Mucosa of rectum (tissue), 2 donors: ENCODE measurements at regions not wholly inside any gene's neighbourhood (a gene's known extent, or its start where the extent isn't known, plus 50 kb on each side); places are given as distances from the start of the nearest gene placed in this dataset.
"Not testable (repeated sequence)": the region's sequence is repeated elsewhere in the genome, so short reads cannot be mapped to it uniquely, and the experiment has no call there.

Experiments
- H3K27ac ChIP-seq, 2 donors: one replicate each; pipeline ENCODE4 v1.7.0; 2013; ENCODE audit warnings: inconsistent platforms in 2 of 2, low read depth in 2 of 2, low read length in 2 of 2
- H3K27me3 ChIP-seq, 2 donors: one replicate each; pipeline ENCODE4 v1.7.0; 2013; ENCODE audit warnings: low read length in 2 of 2; ENCODE audit not compliant: control insufficient read depth in 2 of 2, insufficient read depth in 2 of 2
- H3K36me3 ChIP-seq, 2 donors: one replicate each; pipeline ENCODE4 v1.7.0; 2013; ENCODE audit warnings: low read length in 2 of 2; ENCODE audit not compliant: control insufficient read depth in 2 of 2, insufficient read depth in 2 of 2
- H3K4me1 ChIP-seq, 2 donors: one replicate each; pipeline ENCODE4 v1.7.0; 2013; ENCODE audit warnings: low read length in 2 of 2, mild to moderate bottlenecking in 1 of 2; ENCODE audit not compliant: control insufficient read depth in 2 of 2, insufficient read depth in 2 of 2
- H3K4me3 ChIP-seq, 2 donors: one replicate each; pipeline ENCODE4 v1.7.0; 2013; ENCODE audit warnings: low read length in 2 of 2
- H3K9ac ChIP-seq, 2 donors: one replicate each; pipeline ENCODE4 v1.7.0; 2013; ENCODE audit warnings: low read length in 2 of 2, low read depth in 1 of 2, mild to moderate bottlenecking in 1 of 2
- H3K9me3 ChIP-seq, 2 donors: one replicate each; pipeline ENCODE4 v1.7.0; 2013; ENCODE audit warnings: low read length in 2 of 2; ENCODE audit not compliant: control insufficient read depth in 2 of 2
- donor health status: healthy.
- donor health status: Normal muscosa, but diverticular disease.

DNA sequence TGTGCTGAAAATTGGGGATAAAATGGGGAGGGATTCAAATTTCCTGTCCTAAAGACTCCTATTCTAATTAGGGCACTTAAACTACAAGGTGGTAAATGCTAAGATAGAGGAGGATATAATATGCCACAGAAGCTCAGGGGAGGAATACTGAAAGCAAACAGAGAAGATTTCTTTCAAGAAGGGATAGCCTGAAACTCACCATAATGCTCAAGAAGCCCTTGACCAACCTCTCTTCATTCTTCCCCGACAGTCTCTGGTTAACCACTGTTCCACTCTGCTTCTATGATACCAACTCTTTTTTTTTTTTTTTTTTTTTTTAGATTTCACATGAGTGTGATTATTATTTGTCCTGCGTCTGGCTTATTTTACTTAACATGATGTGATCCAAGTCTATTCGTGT, 398.2 kb upstream of the FRG2C start:
- Histone ChIP-seq H3K9ac (no peak overlapping the region), H3K9me3 (no peaks in the 10 kb centered on the region), H3K4me1 (no peaks in the 10 kb centered on the region), H3K27ac (no peak overlapping the region), H3K36me3 (no peaks in the 10 kb centered on the region), H3K27me3 (no peaks in the 10 kb centered on the region), H3K4me3 (no peak overlapping the region)

- H3K9ac ChIP-seq, H3K27me3 ChIP-seq, H3K4me3 ChIP-seq, H3K27ac ChIP-seq, H3K9me3 ChIP-seq, H3K4me1 ChIP-seq, H3K36me3 ChIP-seq: not testable (repeated sequence)
These were observed 395.6 kb upstream of the FRG2C start for GRCh38 chr3:75268576-75268975.

DNA sequence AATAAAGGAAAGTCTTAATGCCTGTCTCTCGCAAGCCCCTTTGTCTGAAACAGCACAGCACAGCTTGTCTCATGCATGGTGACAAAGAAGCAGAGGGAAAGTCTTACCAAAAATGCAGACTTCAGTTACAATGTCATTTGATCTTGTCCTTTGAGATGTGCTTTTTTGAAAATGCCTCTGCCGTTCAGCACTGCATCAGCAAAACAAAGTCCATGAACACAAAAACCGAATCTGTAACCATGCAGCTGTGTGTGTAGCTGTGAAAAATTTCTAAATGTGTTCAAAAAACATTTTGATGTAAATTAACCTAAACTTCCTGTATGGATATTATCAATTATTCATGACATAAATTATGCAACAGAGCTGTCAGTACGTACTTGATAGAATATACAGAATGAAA, 391.9 kb upstream of the FRG2C start:
- not testable (repeated sequence) for H3K4me3 ChIP-seq

DNA sequence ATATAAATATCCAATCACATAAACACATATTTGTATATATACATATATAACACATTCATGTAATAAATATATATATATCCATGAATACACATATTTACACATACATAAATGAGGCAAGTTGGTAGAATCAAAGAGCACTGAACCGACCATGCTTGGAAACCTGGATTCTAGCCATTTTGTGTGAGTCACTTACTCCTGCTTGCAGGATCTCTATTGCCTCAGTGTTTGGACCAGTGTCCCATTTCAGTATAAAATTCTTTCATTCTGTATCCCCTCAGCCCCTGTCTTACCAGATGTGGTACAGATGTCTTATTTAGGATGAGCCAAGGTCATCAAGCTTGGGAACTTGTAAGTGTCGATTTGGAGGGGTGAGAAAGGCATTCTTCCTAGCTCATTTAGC, 391.4 kb upstream of the FRG2C start:
- H3K4me3 ChIP-seq = no peak overlapping the region

More for the DNA sequence above, 391.9 kb upstream of the FRG2C start:
- H3K4me1 ChIP-seq, H3K27ac ChIP-seq, H3K9ac ChIP-seq, H3K36me3 ChIP-seq, H3K27me3 ChIP-seq, H3K9me3 ChIP-seq: not testable (repeated sequence)

DNA sequence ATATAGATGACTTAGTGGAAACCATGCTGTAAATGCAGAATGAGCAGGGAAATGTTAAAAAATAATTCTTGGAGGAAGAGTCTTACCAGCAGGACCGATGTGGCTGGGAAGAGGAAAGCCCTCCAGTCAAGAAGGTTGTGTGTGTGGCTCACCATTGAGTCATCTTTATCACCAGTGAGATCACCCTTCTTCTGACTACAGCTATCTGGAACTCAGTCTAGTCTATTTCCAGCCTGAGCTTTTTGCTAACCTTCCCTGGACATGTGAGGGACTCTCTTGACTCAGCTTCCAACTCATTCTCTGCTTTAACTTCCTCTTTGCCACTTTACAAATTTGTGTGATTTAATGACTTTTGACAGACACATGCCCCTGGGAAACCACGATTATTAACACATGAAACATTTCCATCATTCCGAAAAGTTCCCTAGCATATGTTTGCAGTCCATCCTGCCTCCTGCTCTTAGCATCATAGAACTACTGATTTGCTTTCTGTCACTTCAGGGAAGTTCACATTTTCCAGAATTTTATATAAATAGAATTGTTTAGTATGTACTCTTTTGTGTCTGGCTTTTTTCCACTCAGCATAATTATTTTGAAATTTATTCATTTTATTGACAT, 378.5 kb upstream of the FRG2C start:
- not testable (repeated sequence) for H3K36me3 ChIP-seq, H3K9ac ChIP-seq, H3K4me1 ChIP-seq, H3K27ac ChIP-seq, H3K9me3 ChIP-seq, H3K4me3 ChIP-seq, H3K27me3 ChIP-seq

More for the DNA sequence above, 391.4 kb upstream of the FRG2C start:
- H3K36me3 ChIP-seq = no peaks in the 10 kb centered on the region
- no peak overlapping the region for H3K9ac ChIP-seq
- H3K9me3 ChIP-seq = no peaks in the 10 kb centered on the region
- H3K27ac ChIP-seq = no peak overlapping the region
- no peaks in the 10 kb centered on the region for H3K27me3 ChIP-seq
- no peaks in the 10 kb centered on the region for H3K4me1 ChIP-seq

- H3K27me3 ChIP-seq, H3K4me3 ChIP-seq, H3K27ac ChIP-seq, H3K36me3 ChIP-seq, H3K4me1 ChIP-seq, H3K9me3 ChIP-seq, H3K9ac ChIP-seq: not testable (repeated sequence)
These were observed 375.1 kb upstream of the FRG2C start for GRCh38 chr3:75288972-75289574.

- Histone ChIP-seq H3K9me3 (no peaks in the 10 kb centered on the region), H3K27ac (no peak overlapping the region), H3K4me1 (no peaks in the 10 kb centered on the region), H3K27me3 (no peaks in the 10 kb centered on the region), H3K4me3 (no peak overlapping the region), H3K9ac (no peak overlapping the region), H3K36me3 (no peaks in the 10 kb centered on the region)
These were observed 370.0 kb upstream of the FRG2C start for GRCh38 chr3:75294124-75294523.

GRCh38 chr3:75295013-75295412, 369.1 kb upstream of the FRG2C start:
- Histone ChIP-seq H3K9ac (no peak overlapping the region), H3K9me3 (no peaks in the 10 kb centered on the region), H3K36me3 (no peaks in the 10 kb centered on the region), H3K27me3 (no peaks in the 10 kb centered on the region), H3K4me3 (no peak overlapping the region), H3K27ac (no peak overlapping the region), H3K4me1 (no peaks in the 10 kb centered on the region)

DNA sequence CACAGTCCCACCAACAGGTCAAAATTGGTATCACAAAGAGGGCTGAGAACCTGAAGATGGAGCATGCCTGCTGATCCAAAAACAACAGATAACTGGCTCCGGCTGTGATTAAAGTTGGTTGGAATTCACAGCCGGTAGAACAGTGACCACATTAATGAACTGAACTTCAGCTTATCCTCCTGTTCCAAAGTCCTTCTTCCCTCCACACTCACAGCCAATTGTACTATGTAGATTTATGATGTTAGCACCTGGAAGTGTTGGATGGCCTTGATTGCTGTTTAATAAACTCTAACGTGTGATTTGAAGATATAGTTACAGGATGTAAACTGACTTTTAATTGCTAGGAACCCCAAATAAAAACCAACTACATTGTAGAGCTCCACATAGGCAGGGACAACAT, 367.3 kb upstream of the FRG2C start:
- no peak overlapping the region for H3K4me3 ChIP-seq
- H3K36me3 ChIP-seq = no peaks in the 10 kb centered on the region
- H3K27ac ChIP-seq = no peak overlapping the region
- H3K4me1 ChIP-seq = no peaks in the 10 kb centered on the region
- H3K9me3 ChIP-seq = no peaks in the 10 kb centered on the region
- H3K9ac ChIP-seq = no peak overlapping the region
- no peaks in the 10 kb centered on the region for H3K27me3 ChIP-seq

- no peaks in the 10 kb centered on the region for H3K9me3 ChIP-seq
- no peaks in the 10 kb centered on the region for H3K27me3 ChIP-seq
- no peak overlapping the region for H3K9ac ChIP-seq
- no peak overlapping the region for H3K27ac ChIP-seq
- no peaks in the 10 kb centered on the region for H3K36me3 ChIP-seq
- H3K4me3 ChIP-seq = no peak overlapping the region
- H3K4me1 ChIP-seq = no peaks in the 10 kb centered on the region
These were observed 363.5 kb upstream of the FRG2C start for GRCh38 chr3:75300606-75301005.

DNA sequence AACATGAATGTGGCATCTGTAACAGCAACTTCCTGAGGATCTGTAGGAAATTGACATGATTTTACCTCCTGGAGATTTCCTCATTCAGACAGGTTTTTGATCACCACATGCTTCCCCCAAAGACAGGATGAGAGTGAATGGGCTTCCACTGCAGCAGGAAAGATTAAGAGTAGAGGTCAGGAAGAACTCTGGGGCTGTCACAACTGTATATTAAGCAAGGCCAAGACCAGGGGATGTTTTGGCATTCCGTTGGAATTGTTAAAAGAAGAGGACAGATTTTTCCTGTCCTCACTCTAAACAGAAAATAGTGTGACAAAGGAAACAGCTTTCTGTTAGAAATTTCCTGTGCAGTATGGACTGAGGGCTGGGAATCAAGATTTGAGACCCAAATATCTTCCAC, 363.1 kb upstream of the FRG2C start:
- H3K27ac ChIP-seq, H3K9ac ChIP-seq, H3K27me3 ChIP-seq, H3K36me3 ChIP-seq, H3K4me3 ChIP-seq, H3K4me1 ChIP-seq, H3K9me3 ChIP-seq: not testable (repeated sequence)
